Ovary (tissue), 3 donors: ENCODE measurements at regions not wholly inside any gene's neighbourhood (a gene's known extent, or its start where the extent isn't known, plus 50 kb on each side); places are given as distances from the start of the nearest gene placed in this dataset.

Source experiments
- CTCF ChIP-seq, 3 donors: fragments of 450-650 bp in 2 of 3; fragments of 200-600 bp in 1 of 3; IDR thresholded peaks; one replicate each; pipeline versions ENCODE4 v1.5.1 to v1.8.0; 2016 to 2022; ENCODE audit warnings: antibody characterized with exemption in 3 of 3, mild to moderate bottlenecking in 1 of 3
- POLR2A ChIP-seq: fragments of 450-650 bp; IDR thresholded peaks from one replicate; pipeline ENCODE4 v1.6.1; 2017; ENCODE audit warnings: antibody characterized with exemption, mild to moderate bottlenecking, moderate library complexity
- donor health status: DM: no; HTN: no; CAD: no.

GRCh38 chr21:22319435-22319834 is 1321.2 kb downstream of the NCAM2 start:
- TF ChIP-seq CTCF (IDR thresholded peaks at IDR 0.05) (no peak), POLR2A (no peak)
